ENCODE measurements at regions not wholly inside any gene's neighbourhood (a gene's known extent, or its start where the extent isn't known, plus 50 kb on each side); places are given as distances from the start of the nearest gene placed in this dataset.

- H3K9me3 ChIP-seq (ENCODE audit: insufficient read depth in 2 of 2, low read depth in 1 of 2, low read length in 1 of 2): peaks cover 5 to 50% of the 10 kb centered on the region in 2 experiments; a peak in 3 of 4 replicates
- no peak for DNase-seq (ENCODE audit: low read depth in 1 of 2, low spot score in 2 of 2)
- no peak overlapping the region for H2AK5ac ChIP-seq (ENCODE audit: low read depth, low read length)
- H3K23ac ChIP-seq (ENCODE audit: insufficient read length): no peak overlapping the region
- H2BK15ac ChIP-seq (ENCODE audit: low read length): no peak overlapping the region
- H4K5ac ChIP-seq (ENCODE audit: insufficient read length, low read depth, low read length): no peak overlapping the region
- H3K4me1 ChIP-seq (replicated peaks in 1 of 4; ENCODE audit: control insufficient read depth in 3 of 4, insufficient read depth in 4 of 4, low read length in 3 of 4): no peaks in the 10 kb centered on the region
- H2AFZ ChIP-seq (ENCODE audit: low read length): no peak overlapping the region
- H2BK120ac ChIP-seq (replicated peaks; ENCODE audit: low read depth, low read length): no peak overlapping the region
- no peak overlapping the region for H3K4me2 ChIP-seq (ENCODE audit: insufficient read depth in 1 of 2, low read depth in 2 of 2, low read length in 2 of 2)
- no peak overlapping the region for H3K56ac ChIP-seq (replicated peaks; ENCODE audit: insufficient read length, low read depth, low read length)
- CTCF ChIA-PET (ENCODE audit: partially characterized antibody): no interaction called here
- no peak overlapping the region for H2BK12ac ChIP-seq (ENCODE audit: low read depth, low read length)
- H2BK5ac ChIP-seq (ENCODE audit: low read depth, low read length): no peak overlapping the region
- no peak overlapping the region for H3K14ac ChIP-seq (ENCODE audit: insufficient read length)
- WGBS, 2 experiments (ENCODE audit: extremely low coverage in 1 of 2, insufficient coverage in 1 of 2, insufficient read length in 1 of 2, insufficient replicate concordance in 2 of 2, low coverage in 1 of 2, low lambda C conversion rate in 2 of 2, missing lambda C conversion rate in 1 of 2): 83% methylated on average over 18 of the region's 53 CpGs; no CpG with 5 or more reads in 1 of the 2 experiments
- no peaks in the 10 kb centered on the region for H3K27me3 ChIP-seq (replicated peaks in 1 of 4; ENCODE audit: control insufficient read depth in 3 of 4, extremely low read depth in 1 of 4, insufficient read depth in 3 of 4, low read length in 3 of 4)
- no peak overlapping the region for H3K4me3 ChIP-seq (ENCODE audit: extremely low read depth in 1 of 4, insufficient read depth in 2 of 4, low read depth in 3 of 4, low read length in 4 of 4)
- H3K36me3 ChIP-seq (ENCODE audit: control insufficient read depth in 2 of 4, insufficient read depth in 4 of 4, low read length in 3 of 4): no peaks in the 10 kb centered on the region
- no peak overlapping the region for H2BK20ac ChIP-seq (ENCODE audit: low read length)
- no peak overlapping the region for H4K8ac ChIP-seq (ENCODE audit: extremely low read depth, insufficient read depth, low read length)
- H4K91ac ChIP-seq (replicated peaks; ENCODE audit: insufficient read length, low read length): no peak overlapping the region
- no peak for TF ChIP-seq BCL11A (IDR thresholded peaks at IDR 0.05; ENCODE audit: low read depth in 2 of 2, low read length in 2 of 2)
- no peak for TF ChIP-seq KDM4A (IDR thresholded peaks at IDR 0.05; ENCODE audit: low read depth, low read length, severe bottlenecking)
- no peak for TF ChIP-seq POLR2AphosphoS5 (IDR thresholded peaks at IDR 0.05; ENCODE audit: low read depth, low read length)
- TF ChIP-seq SP1 (IDR thresholded peaks at IDR 0.05; ENCODE audit: low read depth, low read length): no peak
- no peak for TF ChIP-seq NANOG (IDR thresholded peaks at IDR 0.05; ENCODE audit: insufficient read depth, low read depth, low read length, poor library complexity, severe bottlenecking)
- no peaks in the 10 kb centered on the region for H3K23me2 ChIP-seq (ENCODE audit: low read depth, low read length)
- H3K9ac ChIP-seq (replicated peaks in 1 of 4; ENCODE audit: extremely low read depth in 1 of 4, low read depth in 3 of 4, low read length in 3 of 4): no peak overlapping the region
- no peak overlapping the region for H3K18ac ChIP-seq (ENCODE audit: extremely low read depth, low read length)
- no peaks in the 10 kb centered on the region for H3K79me2 ChIP-seq (ENCODE audit: control insufficient read depth in 1 of 2, insufficient read depth in 2 of 2, low read length in 2 of 2)
- H3K27ac ChIP-seq (ENCODE audit: low read depth, low read length): no peak overlapping the region
- no peak for FAIRE-seq
- H4K20me1 ChIP-seq (replicated peaks in 1 of 2; ENCODE audit: control insufficient read depth in 1 of 2, insufficient read depth in 2 of 2, low read length in 2 of 2): no peaks in the 10 kb centered on the region
- H3K79me1 ChIP-seq (ENCODE audit: low read depth, low read length): no peaks in the 10 kb centered on the region
- POLR2A ChIA-PET (ENCODE audit: partially characterized antibody): no interaction called here
- no peak overlapping the region for H3K4ac ChIP-seq (replicated peaks; ENCODE audit: insufficient read length, low read depth, low read length)
Measured at GRCh38 chr1:125119024-125119441, 3934.3 kb downstream of the SRGAP2C start.

Measured in H1 (cell line).